ENCODE measurements at regions not wholly inside any gene's neighbourhood (a gene's known extent, or its start where the extent isn't known, plus 50 kb on each side); places are given as distances from the start of the nearest gene placed in this dataset.

- no peak for DNase-seq (ENCODE audit: low read depth)
- no peak for TF ChIP-seq CTCF (IDR thresholded peaks at IDR 0.05; ENCODE audit: low read depth, low read length, missing control alignments)
- H3K4me3 ChIP-seq (ENCODE audit: low read depth, low read length): no peak overlapping the region
Measured at GRCh38 chr11:87957961-87958360, 217.3 kb downstream of the RAB38 start.

GRCh38 chr11:87954476-87954875 is 220.8 kb downstream of the RAB38 start:
- DNase-seq (ENCODE audit: low read depth): no peak
- TF ChIP-seq CTCF (IDR thresholded peaks at IDR 0.05; ENCODE audit: low read depth, low read length, missing control alignments): no peak
- H3K4me3 ChIP-seq (ENCODE audit: low read depth, low read length): no peak overlapping the region

- no peak overlapping the region for H3K4me3 ChIP-seq (ENCODE audit: low read depth, low read length)
- no peak for DNase-seq (ENCODE audit: low read depth)
- no peak for TF ChIP-seq CTCF (IDR thresholded peaks at IDR 0.05; ENCODE audit: low read depth, low read length, missing control alignments)
Measured at GRCh38 chr11:87942786-87943185, 232.5 kb downstream of the RAB38 start.

- no peak for TF ChIP-seq CTCF (IDR thresholded peaks at IDR 0.05; ENCODE audit: low read depth, low read length, missing control alignments)
- no peak overlapping the region for H3K4me3 ChIP-seq (ENCODE audit: low read depth, low read length)
- no peak for DNase-seq (ENCODE audit: low read depth)
Measured at GRCh38 chr11:87934182-87934581, 241.1 kb downstream of the RAB38 start.

GRCh38 chr11:87926250-87926970 is 248.8 kb downstream of the RAB38 start:
- TF ChIP-seq CTCF (IDR thresholded peaks at IDR 0.05; ENCODE audit: low read depth, low read length, missing control alignments): no peak
- no peak overlapping the region for H3K4me3 ChIP-seq (ENCODE audit: low read depth, low read length)
- DNase-seq (ENCODE audit: low read depth): no peak

GRCh38 chr11:87924125-87924524 is 251.1 kb downstream of the RAB38 start:
- no peak for TF ChIP-seq CTCF (IDR thresholded peaks at IDR 0.05; ENCODE audit: low read depth, low read length, missing control alignments)
- no peak overlapping the region for H3K4me3 ChIP-seq (ENCODE audit: low read depth, low read length)
- no peak for DNase-seq (ENCODE audit: low read depth)

GRCh38 chr11:87917111-87917510 is 258.1 kb downstream of the RAB38 start:
- H3K4me3 ChIP-seq (ENCODE audit: low read depth, low read length): no peak overlapping the region
- TF ChIP-seq CTCF (IDR thresholded peaks at IDR 0.05; ENCODE audit: low read depth, low read length, missing control alignments): no peak
- no peak for DNase-seq (ENCODE audit: low read depth)
